HG03432 (cell line): ENCODE measurements at regions not wholly inside any gene's neighbourhood (a gene's known extent, or its start where the extent isn't known, plus 50 kb on each side); places are given as distances from the start of the nearest gene placed in this dataset.
"Not testable (repeated sequence)": the region's sequence is repeated elsewhere in the genome, so short reads cannot be mapped to it uniquely, and the experiment has no call there.

ENCODE experiments used
- ATAC-seq: cut with Tn5 transposase; IDR thresholded peaks from one replicate; pipeline ENCODE4 v1.9.1; 2021; ENCODE audit warnings: mild to moderate bottlenecking, moderate library complexity; ENCODE audit not compliant: unreplicated experiment

GRCh38 chr3:36656873-36657272 is 107.5 kb downstream of the DCLK3 start:
- ATAC-seq, result no peak

GRCh38 chr3:36653095-36653494 is 111.3 kb downstream of the DCLK3 start:
- ATAC-seq, result no peak

DNA sequence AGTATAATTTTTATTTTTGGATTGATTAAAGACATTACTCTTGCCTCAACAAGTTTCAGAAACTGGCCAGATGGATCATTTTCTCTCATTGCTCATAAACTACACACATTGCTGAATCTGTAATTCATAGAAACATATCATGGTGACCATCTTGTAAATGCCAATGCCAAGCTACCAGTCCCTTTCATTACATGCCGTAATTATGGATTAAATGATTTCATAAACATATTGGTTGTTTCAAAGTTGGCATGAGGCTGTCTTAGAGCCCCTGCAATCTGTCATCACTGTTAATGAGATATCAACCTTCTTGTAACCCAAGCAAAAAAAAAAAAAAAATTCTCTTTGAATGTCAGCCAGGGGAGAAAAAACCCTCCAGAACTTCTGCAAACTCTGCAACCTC is 112.2 kb downstream of the DCLK3 start:
- no peak for ATAC-seq

GRCh38 chr3:36650271-36650671 is 114.1 kb downstream of the DCLK3 start:
- no peak for ATAC-seq

DNA sequence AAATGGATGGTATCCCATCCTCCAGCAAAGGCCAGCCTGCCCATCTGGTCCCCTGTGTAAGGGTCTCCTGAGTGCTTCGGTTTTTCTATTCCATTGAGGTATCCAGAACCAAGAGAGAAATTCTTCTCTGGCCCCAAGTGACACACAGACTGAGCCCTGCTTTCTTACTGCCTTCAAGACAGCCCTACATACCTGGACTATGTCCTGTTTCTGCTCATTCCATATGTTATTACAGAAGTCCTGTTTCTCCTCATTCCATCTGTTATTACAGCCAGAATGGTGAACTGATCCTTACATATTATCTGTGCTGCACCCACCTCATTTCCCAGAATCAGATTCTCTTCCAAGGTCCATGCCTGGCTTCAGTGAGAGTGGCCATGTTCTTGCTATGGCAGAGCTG is 115.2 kb downstream of the DCLK3 start:
- ATAC-seq, result no peak

- peak; percentile 92 for ATAC-seq
These were observed 115.9 kb downstream of the DCLK3 start for GRCh38 chr3:36648241-36649034.

DNA sequence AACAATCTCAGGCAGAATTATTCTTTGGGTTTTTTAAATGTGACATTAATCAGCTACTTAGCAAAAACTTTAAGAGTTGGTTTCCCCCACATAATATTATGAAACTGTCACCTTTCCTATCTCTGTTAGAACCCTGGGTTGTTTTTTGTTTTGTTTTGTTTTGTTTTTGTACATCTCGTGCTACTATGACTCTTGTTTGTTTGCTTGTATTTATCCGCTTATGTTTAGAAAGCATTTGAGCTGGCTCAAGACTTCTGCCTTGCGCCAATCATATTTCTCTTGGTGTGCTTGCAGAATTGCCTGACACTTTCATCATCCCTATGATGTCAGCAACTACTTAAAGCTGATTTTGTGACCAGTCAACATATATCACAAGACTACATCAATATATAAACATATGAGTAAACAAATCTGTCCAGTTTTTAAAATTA is 116.9 kb downstream of the DCLK3 start:
- ATAC-seq, result no peak

GRCh38 chr3:36643192-36643591 is 121.2 kb downstream of the DCLK3 start:
- no peak for ATAC-seq

- ATAC-seq, result no peak
These were observed 128.6 kb downstream of the DCLK3 start for GRCh38 chr3:36635731-36636130.

DNA sequence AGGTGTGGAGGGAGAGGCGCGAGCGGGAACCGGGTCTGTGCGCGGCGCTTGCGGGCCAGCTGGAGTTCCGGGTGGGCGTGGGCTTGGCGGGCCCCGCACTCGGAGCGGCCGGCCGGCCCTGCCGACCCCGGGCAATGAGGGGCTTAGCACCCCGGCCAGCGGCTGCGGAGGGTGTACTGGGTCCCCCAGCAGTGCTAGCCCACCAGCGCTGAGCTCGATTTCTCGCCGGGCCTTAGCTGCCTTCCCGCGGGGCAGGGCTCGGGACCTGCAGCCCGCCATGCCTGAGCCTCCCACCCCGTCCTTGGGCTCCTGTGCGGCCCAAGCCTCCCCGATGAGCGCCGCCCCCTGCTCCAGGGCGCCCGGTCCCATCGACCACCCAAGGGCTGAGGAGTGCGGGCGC is 130.5 kb downstream of the DCLK3 start:
- not testable (repeated sequence) for ATAC-seq

- ATAC-seq, result no peak
These were observed 131.3 kb downstream of the DCLK3 start for GRCh38 chr3:36633060-36633459.

DNA sequence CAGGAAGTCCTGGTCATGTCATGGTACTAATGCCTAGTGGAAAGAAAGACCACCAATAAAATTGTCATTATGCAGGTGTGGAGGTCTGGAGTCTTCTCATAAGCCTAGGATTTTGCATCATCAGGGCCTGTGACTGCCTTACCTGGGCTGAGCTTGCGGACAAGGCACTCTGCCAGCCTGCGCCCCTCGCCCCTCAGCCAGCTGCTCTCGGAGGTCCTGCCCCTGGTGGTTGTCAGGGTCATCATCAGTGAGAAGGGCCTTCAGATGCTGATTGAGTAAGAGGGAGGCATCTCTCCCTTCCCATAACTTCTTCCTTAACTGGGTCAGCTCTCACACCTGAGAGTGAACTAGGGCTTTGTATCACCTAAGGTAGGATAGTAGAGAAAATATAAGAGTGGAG is 132.8 kb downstream of the DCLK3 start:
- ATAC-seq, result no peak

DNA sequence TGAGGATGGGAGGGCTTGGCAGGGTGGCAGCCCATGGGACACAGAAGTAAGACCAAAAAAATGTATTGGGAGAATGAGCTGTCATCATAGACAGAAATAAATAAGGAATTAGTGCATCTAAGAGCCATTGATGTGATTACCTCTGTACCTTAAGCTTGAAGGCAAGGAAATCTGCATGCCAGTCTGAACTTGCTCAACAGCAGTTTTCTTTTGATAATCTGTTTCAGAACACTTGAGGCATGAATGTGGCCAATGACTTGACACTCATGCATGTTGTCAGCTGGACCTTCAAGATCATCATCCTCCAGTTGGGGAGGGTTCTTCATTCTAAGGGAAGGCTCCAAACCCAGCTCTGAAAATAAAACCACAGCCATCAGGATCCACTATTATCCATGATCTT is 148.5 kb downstream of the DCLK3 start:
- ATAC-seq, result no peak

DNA sequence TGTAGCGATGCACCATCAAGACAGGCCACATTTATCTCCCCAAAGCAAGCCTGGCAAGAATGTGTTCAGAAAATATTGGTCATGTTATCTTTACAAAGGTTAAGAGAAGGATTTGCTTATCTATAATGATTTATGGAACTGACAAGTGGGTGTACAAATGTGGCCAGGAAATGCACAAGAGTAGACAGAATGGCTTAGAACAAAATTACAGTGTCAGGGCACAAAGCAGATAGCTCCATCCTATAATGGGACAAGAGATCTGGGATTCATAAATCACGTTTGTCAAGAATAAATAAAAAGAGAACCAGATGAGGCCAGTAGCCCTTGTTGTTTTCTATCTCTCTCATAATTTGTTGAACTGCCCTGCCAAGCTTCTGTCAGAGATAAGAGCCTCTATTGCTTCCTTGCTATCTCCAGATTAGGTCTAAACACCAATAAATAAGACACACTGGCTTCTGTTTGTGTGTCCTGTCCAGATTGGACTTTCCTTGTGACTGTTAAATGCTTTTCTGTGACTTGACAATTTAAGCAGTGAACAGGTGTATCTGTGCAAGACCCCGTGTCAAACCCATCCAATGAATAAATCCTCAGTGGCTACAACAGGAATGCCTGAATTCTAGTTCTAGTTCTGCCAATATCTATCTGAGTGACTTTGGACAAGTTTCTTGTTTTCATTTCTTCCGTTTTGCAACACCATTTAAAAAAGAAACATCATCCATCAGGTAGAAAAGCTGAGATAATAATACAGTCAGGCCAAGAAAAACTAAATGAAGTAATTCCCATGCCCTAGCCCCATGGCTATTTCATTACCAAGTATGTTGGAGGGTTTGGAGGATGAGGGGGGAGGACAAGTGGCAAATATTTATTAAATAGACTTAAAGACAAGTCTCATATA is 157.2 kb downstream of the DCLK3 start:
- ATAC-seq, result no peak

GRCh38 chr3:36603423-36603822 is 160.9 kb downstream of the DCLK3 start:
- ATAC-seq, result no peak

DNA sequence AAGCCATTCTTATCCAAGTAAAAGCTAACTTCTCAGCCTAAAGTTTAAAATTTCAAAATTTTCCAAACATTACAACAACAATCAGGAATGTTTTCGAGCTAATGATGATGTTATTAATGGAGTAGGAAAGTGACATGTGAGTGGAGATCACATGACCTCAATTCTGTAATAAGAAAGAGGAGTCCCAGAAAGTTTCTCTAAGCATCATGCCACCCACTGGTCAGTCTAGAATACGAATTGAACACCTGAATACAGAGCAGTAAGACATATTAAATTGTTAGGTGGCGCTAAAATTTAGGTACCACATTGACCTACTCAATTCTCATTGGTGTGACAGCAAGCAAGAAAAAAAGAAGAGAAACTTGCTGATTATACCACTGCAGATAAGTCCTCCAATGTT is 163.9 kb downstream of the DCLK3 start:
- no peak for ATAC-seq
